ENCODE measurements at regions not wholly inside any gene's neighbourhood (a gene's known extent, or its start where the extent isn't known, plus 50 kb on each side); places are given as distances from the start of the nearest gene placed in this dataset.

GRCh38 chr10:28125701-28126100, 126.8 kb upstream of the ODAD2 start:
- no peak for FAIRE-seq
- H3K4me2 ChIP-seq (ENCODE audit: insufficient read depth, low read length), result no peak overlapping the region
- ChIA-PET CTCF (ENCODE audit: low intra/inter-chr PET ratio) (no interaction called here), POLR2A (no interaction called here)
- BruUV-seq (replicated peaks), result no TSS peak
- no peak for TF ChIP-seq ETS2 (tag; IDR thresholded peaks at IDR 0.05; ENCODE audit: borderline replicate concordance, poor library complexity, severe bottlenecking)
- TF ChIP-seq ZNF274 (IDR thresholded peaks at IDR 0.05; ENCODE audit: borderline replicate concordance, low read depth, low read length), result no peak
- no peak overlapping the region for H3K27ac ChIP-seq (ENCODE audit: extremely low read depth, low read depth, low read length)
- no peaks in the 10 kb centered on the region for H3K9me3 ChIP-seq (replicated peaks; ENCODE audit: control insufficient read depth, insufficient read depth, low read depth, low read length)
- no peaks in the 10 kb centered on the region for H3K9me1 ChIP-seq (ENCODE audit: control insufficient read depth, insufficient read depth, low read length)
- no peak for DNase-seq (ENCODE audit: extremely low read depth in 1 of 4, low spot score in 3 of 4)
- no peaks in the 10 kb centered on the region for H3K79me2 ChIP-seq (ENCODE audit: control insufficient read depth, insufficient read depth, low read length)
- H2AFZ ChIP-seq (ENCODE audit: low read depth, low read length), result no peak overlapping the region
- H4K20me1 ChIP-seq (replicated peaks; ENCODE audit: control insufficient read depth, insufficient read depth, low read length), result no peaks in the 10 kb centered on the region
- no peak overlapping the region for H3K9ac ChIP-seq (ENCODE audit: insufficient read depth in 1 of 2, low read depth in 2 of 2, low read length in 2 of 2)
- no peaks in the 10 kb centered on the region for H3K27me3 ChIP-seq (ENCODE audit: control insufficient read depth in 2 of 2, insufficient read depth in 2 of 2, low read length in 2 of 2)
- intact Hi-C loops (cut with micrococcal nuclease) (no loop called here), in situ Hi-C loops (cut with MboI) (no loop called here)
- no peaks in the 10 kb centered on the region for H3K4me1 ChIP-seq (replicated peaks in 1 of 2; ENCODE audit: control insufficient read depth in 2 of 2, insufficient read depth in 2 of 2, low read length in 2 of 2)
- no peaks in the 10 kb centered on the region for H3K36me3 ChIP-seq (ENCODE audit: control insufficient read depth, insufficient read depth, low read length)
- no peak overlapping the region for H3K4me3 ChIP-seq
- ATAC-seq, result no peak

DNA sequence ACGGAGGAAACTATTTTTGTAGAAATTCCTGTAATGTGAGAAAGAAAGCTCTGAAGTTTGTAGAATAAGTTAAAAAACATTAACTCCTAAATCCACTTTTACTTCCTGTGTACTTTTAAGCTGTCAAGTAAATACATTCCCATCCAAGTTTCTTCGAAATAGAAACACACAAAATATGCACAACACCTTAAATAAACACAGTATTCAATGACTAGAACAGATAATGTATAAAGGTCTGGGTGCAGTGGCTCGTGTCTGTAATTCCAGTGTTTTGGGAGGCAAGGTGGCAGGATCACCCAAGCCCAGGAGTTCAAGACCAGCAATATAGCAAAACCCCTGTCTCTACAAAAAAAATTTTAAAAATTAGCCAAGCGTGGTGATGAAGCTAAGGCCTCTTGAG, 121.9 kb upstream of the ODAD2 start:
- H3K4me1 ChIP-seq (replicated peaks in 1 of 2; ENCODE audit: control insufficient read depth in 2 of 2, insufficient read depth in 2 of 2, low read length in 2 of 2), result no peaks in the 10 kb centered on the region
- FAIRE-seq (no peak), ATAC-seq (no peak), DNase-seq (ENCODE audit: extremely low read depth in 1 of 4, low spot score in 3 of 4) (no peak)
- H3K36me3 ChIP-seq (ENCODE audit: control insufficient read depth, insufficient read depth, low read length), result no peaks in the 10 kb centered on the region
- no peaks in the 10 kb centered on the region for H3K79me2 ChIP-seq (ENCODE audit: control insufficient read depth, insufficient read depth, low read length)
- WGBS (ENCODE audit: insufficient coverage, low coverage, missing lambda C conversion rate), result 1% methylated on average over 4 of the region's 4 CpGs
- no peaks in the 10 kb centered on the region for H3K9me3 ChIP-seq (replicated peaks; ENCODE audit: control insufficient read depth, insufficient read depth, low read depth, low read length)
- ChIA-PET CTCF (ENCODE audit: low intra/inter-chr PET ratio) (no interaction called here), POLR2A (interaction anchor here (1.0 kb wide), 1 partner anchor 32 kb away, joined by 3 read pairs; no protein-coding TSS in a partner anchor)
- H3K9me1 ChIP-seq (ENCODE audit: control insufficient read depth, insufficient read depth, low read length), result no peaks in the 10 kb centered on the region
- H2AFZ ChIP-seq (ENCODE audit: low read depth, low read length), result no peak overlapping the region
- H4K20me1 ChIP-seq (replicated peaks; ENCODE audit: control insufficient read depth, insufficient read depth, low read length), result no peaks in the 10 kb centered on the region
- intact Hi-C loops (cut with micrococcal nuclease) (no loop called here), in situ Hi-C loops (cut with MboI) (no loop called here)
- no TSS peak for BruUV-seq (replicated peaks)
- no peaks in the 10 kb centered on the region for H3K27me3 ChIP-seq (ENCODE audit: control insufficient read depth in 2 of 2, insufficient read depth in 2 of 2, low read length in 2 of 2)
- H3K27ac ChIP-seq (ENCODE audit: extremely low read depth, low read depth, low read length), result no peak overlapping the region
- no peak overlapping the region for H3K4me3 ChIP-seq
- H3K9ac ChIP-seq (ENCODE audit: insufficient read depth in 1 of 2, low read depth in 2 of 2, low read length in 2 of 2), result no peak overlapping the region
- H3K4me2 ChIP-seq (ENCODE audit: insufficient read depth, low read length), result no peak overlapping the region
- TF ChIP-seq CREB1 (IDR thresholded peaks at IDR 0.05) (no peak), CREB1 (CRISPR knock-in tag; IDR thresholded peaks at IDR 0.05) (no peak), SAFB (IDR thresholded peaks at IDR 0.05; ENCODE audit: borderline replicate concordance, low read depth, low read length) (no peak)
- TF ChIP-seq, protein P1, sequence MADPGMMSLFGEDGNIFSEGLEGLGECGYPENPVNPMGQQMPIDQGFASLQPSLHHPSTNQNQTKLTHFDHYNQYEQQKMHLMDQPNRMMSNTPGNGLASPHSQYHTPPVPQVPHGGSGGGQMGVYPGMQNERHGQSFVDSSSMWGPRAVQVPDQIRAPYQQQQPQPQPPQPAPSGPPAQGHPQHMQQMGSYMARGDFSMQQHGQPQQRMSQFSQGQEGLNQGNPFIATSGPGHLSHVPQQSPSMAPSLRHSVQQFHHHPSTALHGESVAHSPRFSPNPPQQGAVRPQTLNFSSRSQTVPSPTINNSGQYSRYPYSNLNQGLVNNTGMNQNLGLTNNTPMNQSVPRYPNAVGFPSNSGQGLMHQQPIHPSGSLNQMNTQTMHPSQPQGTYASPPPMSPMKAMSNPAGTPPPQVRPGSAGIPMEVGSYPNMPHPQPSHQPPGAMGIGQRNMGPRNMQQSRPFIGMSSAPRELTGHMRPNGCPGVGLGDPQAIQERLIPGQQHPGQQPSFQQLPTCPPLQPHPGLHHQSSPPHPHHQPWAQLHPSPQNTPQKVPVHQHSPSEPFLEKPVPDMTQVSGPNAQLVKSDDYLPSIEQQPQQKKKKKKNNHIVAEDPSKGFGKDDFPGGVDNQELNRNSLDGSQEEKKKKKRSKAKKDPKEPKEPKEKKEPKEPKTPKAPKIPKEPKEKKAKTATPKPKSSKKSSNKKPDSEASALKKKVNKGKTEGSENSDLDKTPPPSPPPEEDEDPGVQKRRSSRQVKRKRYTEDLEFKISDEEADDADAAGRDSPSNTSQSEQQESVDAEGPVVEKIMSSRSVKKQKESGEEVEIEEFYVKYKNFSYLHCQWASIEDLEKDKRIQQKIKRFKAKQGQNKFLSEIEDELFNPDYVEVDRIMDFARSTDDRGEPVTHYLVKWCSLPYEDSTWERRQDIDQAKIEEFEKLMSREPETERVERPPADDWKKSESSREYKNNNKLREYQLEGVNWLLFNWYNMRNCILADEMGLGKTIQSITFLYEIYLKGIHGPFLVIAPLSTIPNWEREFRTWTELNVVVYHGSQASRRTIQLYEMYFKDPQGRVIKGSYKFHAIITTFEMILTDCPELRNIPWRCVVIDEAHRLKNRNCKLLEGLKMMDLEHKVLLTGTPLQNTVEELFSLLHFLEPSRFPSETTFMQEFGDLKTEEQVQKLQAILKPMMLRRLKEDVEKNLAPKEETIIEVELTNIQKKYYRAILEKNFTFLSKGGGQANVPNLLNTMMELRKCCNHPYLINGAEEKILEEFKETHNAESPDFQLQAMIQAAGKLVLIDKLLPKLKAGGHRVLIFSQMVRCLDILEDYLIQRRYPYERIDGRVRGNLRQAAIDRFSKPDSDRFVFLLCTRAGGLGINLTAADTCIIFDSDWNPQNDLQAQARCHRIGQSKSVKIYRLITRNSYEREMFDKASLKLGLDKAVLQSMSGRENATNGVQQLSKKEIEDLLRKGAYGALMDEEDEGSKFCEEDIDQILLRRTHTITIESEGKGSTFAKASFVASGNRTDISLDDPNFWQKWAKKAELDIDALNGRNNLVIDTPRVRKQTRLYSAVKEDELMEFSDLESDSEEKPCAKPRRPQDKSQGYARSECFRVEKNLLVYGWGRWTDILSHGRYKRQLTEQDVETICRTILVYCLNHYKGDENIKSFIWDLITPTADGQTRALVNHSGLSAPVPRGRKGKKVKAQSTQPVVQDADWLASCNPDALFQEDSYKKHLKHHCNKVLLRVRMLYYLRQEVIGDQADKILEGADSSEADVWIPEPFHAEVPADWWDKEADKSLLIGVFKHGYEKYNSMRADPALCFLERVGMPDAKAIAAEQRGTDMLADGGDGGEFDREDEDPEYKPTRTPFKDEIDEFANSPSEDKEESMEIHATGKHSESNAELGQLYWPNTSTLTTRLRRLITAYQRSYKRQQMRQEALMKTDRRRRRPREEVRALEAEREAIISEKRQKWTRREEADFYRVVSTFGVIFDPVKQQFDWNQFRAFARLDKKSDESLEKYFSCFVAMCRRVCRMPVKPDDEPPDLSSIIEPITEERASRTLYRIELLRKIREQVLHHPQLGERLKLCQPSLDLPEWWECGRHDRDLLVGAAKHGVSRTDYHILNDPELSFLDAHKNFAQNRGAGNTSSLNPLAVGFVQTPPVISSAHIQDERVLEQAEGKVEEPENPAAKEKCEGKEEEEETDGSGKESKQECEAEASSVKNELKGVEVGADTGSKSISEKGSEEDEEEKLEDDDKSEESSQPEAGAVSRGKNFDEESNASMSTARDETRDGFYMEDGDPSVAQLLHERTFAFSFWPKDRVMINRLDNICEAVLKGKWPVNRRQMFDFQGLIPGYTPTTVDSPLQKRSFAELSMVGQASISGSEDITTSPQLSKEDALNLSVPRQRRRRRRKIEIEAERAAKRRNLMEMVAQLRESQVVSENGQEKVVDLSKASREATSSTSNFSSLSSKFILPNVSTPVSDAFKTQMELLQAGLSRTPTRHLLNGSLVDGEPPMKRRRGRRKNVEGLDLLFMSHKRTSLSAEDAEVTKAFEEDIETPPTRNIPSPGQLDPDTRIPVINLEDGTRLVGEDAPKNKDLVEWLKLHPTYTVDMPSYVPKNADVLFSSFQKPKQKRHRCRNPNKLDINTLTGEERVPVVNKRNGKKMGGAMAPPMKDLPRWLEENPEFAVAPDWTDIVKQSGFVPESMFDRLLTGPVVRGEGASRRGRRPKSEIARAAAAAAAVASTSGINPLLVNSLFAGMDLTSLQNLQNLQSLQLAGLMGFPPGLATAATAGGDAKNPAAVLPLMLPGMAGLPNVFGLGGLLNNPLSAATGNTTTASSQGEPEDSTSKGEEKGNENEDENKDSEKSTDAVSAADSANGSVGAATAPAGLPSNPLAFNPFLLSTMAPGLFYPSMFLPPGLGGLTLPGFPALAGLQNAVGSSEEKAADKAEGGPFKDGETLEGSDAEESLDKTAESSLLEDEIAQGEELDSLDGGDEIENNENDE (IDR thresholded peaks at IDR 0.05; ENCODE audit: low read depth, low read length), result no peak
